ENCODE measurements at regions not wholly inside any gene's neighbourhood (a gene's known extent, or its start where the extent isn't known, plus 50 kb on each side); places are given as distances from the start of the nearest gene placed in this dataset.

- TF ChIP-seq EZH2phosphoT487 (conservative IDR thresholded peaks at IDR 0.05; ENCODE audit: low read length) (no peak), CTCF (IDR thresholded peaks at IDR 0.05; ENCODE audit: insufficient read depth, low read length, poor library complexity, severe bottlenecking) (no peak)
Measured at GRCh38 chr6:105624021-105624420, 221.1 kb upstream of the PREP start.
